HEK293T (cell line): ENCODE measurements at regions not wholly inside any gene's neighbourhood (a gene's known extent, or its start where the extent isn't known, plus 50 kb on each side); places are given as distances from the start of the nearest gene placed in this dataset.
"Not testable (repeated sequence)": the region's sequence is repeated elsewhere in the genome, so short reads cannot be mapped to it uniquely, and the experiment has no call there.

Source experiments
- ELF4 ChIP-seq: fragments of 450-650 bp; IDR thresholded peaks from 2 replicates; pipeline ENCODE4 v1.6.1; 2017; ENCODE audit warnings: antibody characterized with exemption
- FOXA1 ChIP-seq: fragments of 450-650 bp; IDR thresholded peaks from 2 replicates; pipeline ENCODE4 v1.6.1; 2016; ENCODE audit warnings: mild to moderate bottlenecking
- HDGF ChIP-seq: fragments of 450-650 bp; IDR thresholded peaks from 2 replicates; pipeline ENCODE4 v1.6.1; 2017; ENCODE audit warnings: antibody characterized with exemption, borderline replicate concordance
- NFRKB ChIP-seq: fragments of 450-650 bp; IDR thresholded peaks from 2 replicates; pipeline ENCODE4 v1.6.1; 2016; ENCODE audit warnings: mild to moderate bottlenecking, moderate library complexity
- PKNOX1 ChIP-seq: fragments of 450-650 bp; IDR thresholded peaks from 2 replicates; pipeline ENCODE4 v1.6.1; 2016
- SP1 ChIP-seq: fragments of 450-650 bp; IDR thresholded peaks from 2 replicates; pipeline ENCODE4 v1.6.1; 2017
- TARDBP ChIP-seq: fragments of 450-650 bp; IDR thresholded peaks from 2 replicates; pipeline ENCODE4 v1.6.1; 2016

GRCh38 chr1:83272484-83272883 lies 726.4 kb downstream of the TTLL7 start:
- TF ChIP-seq FOXA1, HDGF, NFRKB, PKNOX1, TARDBP, SP1, ELF4: not testable (repeated sequence)
